COLO668 (cell line): ENCODE measurements at regions not wholly inside any gene's neighbourhood (a gene's known extent, or its start where the extent isn't known, plus 50 kb on each side); places are given as distances from the start of the nearest gene placed in this dataset.

Experiments used
- DNase-seq: peaks from one replicate; lab custom pipeline; 2025; ENCODE audit not compliant: unreplicated experiment; lab: John Stamatoyannopoulos, UW

GRCh38 chr16:72523087-72523486 is 351.1 kb upstream of the PMFBP1 start:
- no peak for DNase-seq

- DNase-seq, result no peak
Observed at GRCh38 chr16:72517154-72517553, 345.2 kb upstream of the PMFBP1 start.

- DNase-seq, result no peak
Observed at GRCh38 chr16:72511171-72511570, 339.2 kb upstream of the PMFBP1 start.

GRCh38 chr16:72508191-72508590 is 336.2 kb upstream of the PMFBP1 start:
- DNase-seq, result no peak

GRCh38 chr16:72502594-72503005 is 330.6 kb upstream of the PMFBP1 start:
- DNase-seq, result no peak

- peak; percentile 60 for DNase-seq
Observed at GRCh38 chr16:72501739-72502593, 330.0 kb upstream of the PMFBP1 start.

- no peak for DNase-seq
Observed at GRCh38 chr16:72500545-72500944, 328.6 kb upstream of the PMFBP1 start.

- DNase-seq, result no peak
Observed at GRCh38 chr16:72493716-72494415, 321.9 kb upstream of the PMFBP1 start.

GRCh38 chr16:72487283-72487682 is 315.3 kb upstream of the PMFBP1 start:
- DNase-seq, result no peak

GRCh38 chr16:72482695-72483094 is 310.7 kb upstream of the PMFBP1 start:
- no peak for DNase-seq

- DNase-seq, result no peak
Observed at GRCh38 chr16:72481419-72481818, 309.5 kb upstream of the PMFBP1 start.

- no peak for DNase-seq
Observed at GRCh38 chr16:72480911-72481310, 309.0 kb upstream of the PMFBP1 start.

- DNase-seq, result no peak
Observed at GRCh38 chr16:72475688-72476087, 303.7 kb upstream of the PMFBP1 start.

- DNase-seq, result no peak
Observed at GRCh38 chr16:72474501-72475123, 302.7 kb upstream of the PMFBP1 start.

GRCh38 chr16:72473631-72474030 is 301.7 kb upstream of the PMFBP1 start:
- no peak for DNase-seq

- no peak for DNase-seq
Observed at GRCh38 chr16:72471317-72471924, 299.5 kb upstream of the PMFBP1 start.

GRCh38 chr16:72470541-72470940 is 298.6 kb upstream of the PMFBP1 start:
- DNase-seq, result no peak

GRCh38 chr16:72469932-72470331 is 298.0 kb upstream of the PMFBP1 start:
- DNase-seq, result no peak

- DNase-seq, result no peak
Observed at GRCh38 chr16:72468582-72468981, 296.6 kb upstream of the PMFBP1 start.

- peak; percentile 10 for DNase-seq
Observed at GRCh38 chr16:72467157-72467759, 295.3 kb upstream of the PMFBP1 start.
